ENCODE measurements at regions not wholly inside any gene's neighbourhood (a gene's known extent, or its start where the extent isn't known, plus 50 kb on each side); places are given as distances from the start of the nearest gene placed in this dataset.

GRCh38 chr1:81155131-81155530 lies 645.6 kb upstream of the ADGRL2 start:
- BruUV-seq (replicated peaks): no TSS peak
- no peak for DNase-seq (ENCODE audit: low spot score)
- POLR2A ChIA-PET: no interaction called here

GRCh38 chr1:81151206-81151605 lies 649.5 kb upstream of the ADGRL2 start:
- no TSS peak for BruUV-seq (replicated peaks)
- Histone ChIP-seq H3K9me2 (ENCODE audit: insufficient read depth, low read length) (no peaks in the 10 kb centered on the region), H4K20me1 (ENCODE audit: insufficient read depth, low read length) (no peaks in the 10 kb centered on the region), H3K4me3 (ENCODE audit: low read depth, low read length, poor library complexity, severe bottlenecking) (no peak overlapping the region), H3K79me2 (ENCODE audit: insufficient read depth, low read depth, low read length) (no peaks in the 10 kb centered on the region), H3K4me2 (ENCODE audit: low read length) (no peak overlapping the region), H2AFZ (ENCODE audit: low read length) (no peak overlapping the region), H3K4me1 (ENCODE audit: insufficient read depth, low read length, poor library complexity, severe bottlenecking) (no peaks in the 10 kb centered on the region), H3K27ac (ENCODE audit: low read depth, low read length, poor library complexity, severe bottlenecking) (no peak overlapping the region), H3K36me3 (ENCODE audit: insufficient read depth, low read length) (no peaks in the 10 kb centered on the region), H3K9me3 (ENCODE audit: low read length) (no peaks in the 10 kb centered on the region)
- DNase-seq (ENCODE audit: low spot score): no peak
- ChIA-PET POLR2A (no interaction called here), CTCF (ENCODE audit: unreplicated experiment) (no interaction called here)
- intact Hi-C loops (cut with micrococcal nuclease; ENCODE audit: unreplicated experiment): no loop called here
- TF ChIP-seq EZH2phosphoT487 (IDR thresholded peaks at IDR 0.05; ENCODE audit: borderline replicate concordance, low read depth, low read length) (no peak), CTCF (conservative IDR thresholded peaks at IDR 0.05; ENCODE audit: low read length) (no peak)

More at GRCh38 chr1:81155131-81155530, 645.6 kb upstream of the ADGRL2 start:
- no peak overlapping the region for H3K27ac ChIP-seq (ENCODE audit: low read depth, low read length, poor library complexity, severe bottlenecking)
- no peaks in the 10 kb centered on the region for H3K9me2 ChIP-seq (ENCODE audit: insufficient read depth, low read length)
- no peak for TF ChIP-seq CTCF (conservative IDR thresholded peaks at IDR 0.05; ENCODE audit: low read length)
- TF ChIP-seq EZH2phosphoT487 (IDR thresholded peaks at IDR 0.05; ENCODE audit: borderline replicate concordance, low read depth, low read length): no peak
- no peaks in the 10 kb centered on the region for H3K4me1 ChIP-seq (ENCODE audit: insufficient read depth, low read length, poor library complexity, severe bottlenecking)
- no peak overlapping the region for H3K4me3 ChIP-seq (ENCODE audit: low read depth, low read length, poor library complexity, severe bottlenecking)
- H3K4me2 ChIP-seq (ENCODE audit: low read length): no peak overlapping the region
- no peak overlapping the region for H2AFZ ChIP-seq (ENCODE audit: low read length)
- H4K20me1 ChIP-seq (ENCODE audit: insufficient read depth, low read length): no peaks in the 10 kb centered on the region
- H3K36me3 ChIP-seq (ENCODE audit: insufficient read depth, low read length): no peaks in the 10 kb centered on the region
- H3K79me2 ChIP-seq (ENCODE audit: insufficient read depth, low read depth, low read length): no peaks in the 10 kb centered on the region
- CTCF ChIA-PET (ENCODE audit: unreplicated experiment): no interaction called here
- no peaks in the 10 kb centered on the region for H3K9me3 ChIP-seq (ENCODE audit: low read length)
- intact Hi-C loops (cut with micrococcal nuclease; ENCODE audit: unreplicated experiment): no loop called here

- POLR2A ChIA-PET: no interaction called here
- no TSS peak for BruUV-seq (replicated peaks)
Observed at GRCh38 chr1:81149649-81150325, 650.9 kb upstream of the ADGRL2 start.

More at GRCh38 chr1:81149649-81150325, 650.9 kb upstream of the ADGRL2 start:
- no peaks in the 10 kb centered on the region for H3K79me2 ChIP-seq (ENCODE audit: insufficient read depth, low read depth, low read length)
- no peak overlapping the region for H3K4me3 ChIP-seq (ENCODE audit: low read depth, low read length, poor library complexity, severe bottlenecking)
- H3K9me2 ChIP-seq (ENCODE audit: insufficient read depth, low read length): no peaks in the 10 kb centered on the region
- no peak overlapping the region for H3K4me2 ChIP-seq (ENCODE audit: low read length)
- TF ChIP-seq CTCF (conservative IDR thresholded peaks at IDR 0.05; ENCODE audit: low read length): no peak
- no peaks in the 10 kb centered on the region for H3K4me1 ChIP-seq (ENCODE audit: insufficient read depth, low read length, poor library complexity, severe bottlenecking)
- DNase-seq (ENCODE audit: low spot score): no peak
- CTCF ChIA-PET (ENCODE audit: unreplicated experiment): no interaction called here
- no peaks in the 10 kb centered on the region for H4K20me1 ChIP-seq (ENCODE audit: insufficient read depth, low read length)
- H3K36me3 ChIP-seq (ENCODE audit: insufficient read depth, low read length): no peaks in the 10 kb centered on the region
- intact Hi-C loops (cut with micrococcal nuclease; ENCODE audit: unreplicated experiment): no loop called here
- H2AFZ ChIP-seq (ENCODE audit: low read length): no peak overlapping the region
- H3K27ac ChIP-seq (ENCODE audit: low read depth, low read length, poor library complexity, severe bottlenecking): no peak overlapping the region
- H3K9me3 ChIP-seq (ENCODE audit: low read length): no peaks in the 10 kb centered on the region
